B cell (primary cell): ENCODE measurements at regions not wholly inside any gene's neighbourhood (a gene's known extent, or its start where the extent isn't known, plus 50 kb on each side); places are given as distances from the start of the nearest gene placed in this dataset.

Experiments
- ATAC-seq: fragments of 200-7000 bp; cut with Tn5 transposase; one replicate; pipeline ENCODE4 v1.10.0; 2021; ENCODE audit warnings: low read depth, mild to moderate bottlenecking, moderate number of reproducible peaks, moderate library complexity
- CTCF ChIA-PET: fragments of 350-600 bp; sonication (Branson Sonifier 250); formaldehyde crosslinking; loops from one replicate; lab custom pipeline; 2021; ENCODE audit warnings: antibody characterized with exemption, inconsistent platforms; lab: Charles Lee
- POLR2A ChIA-PET: fragments of 350-600 bp; sonication (Branson Sonifier 250); formaldehyde crosslinking; loops from one replicate; lab custom pipeline; 2021; ENCODE audit warnings: antibody characterized with exemption; lab: Charles Lee
- DNase-seq: peaks from one replicate; pipeline ENCODE4 v3.0.0; 2013
- H2AFZ ChIP-seq: 2 replicates; pipeline ENCODE4 v1.6.1; 2012; ENCODE audit warnings: mild to moderate bottlenecking, low read depth, low read length; ENCODE audit not compliant: insufficient read depth, poor library complexity, severe bottlenecking
- H3K27ac ChIP-seq, 2 donors: 1 replicate in 1 of 2; 2 replicates in 1 of 2; pipeline ENCODE4 v1.5.1; 2012 to 2013; ENCODE audit warnings: low read length in 2 of 2, mild to moderate bottlenecking in 2 of 2, moderate library complexity in 1 of 2
- H3K27me3 ChIP-seq, 4 experiments: fragments of 200-600 bp in 1 of 4; sonication (generic) in 1 of 4; replicated peaks in 1 of 4; 1 replicate in 2 of 4; 2 replicates in 2 of 4; pipeline versions ENCODE4 v1.6.1 to v1.7.0; 2013 to 2016; ENCODE audit warnings: low read length in 3 of 4, mild to moderate bottlenecking in 2 of 4, mixed read lengths in 1 of 4, moderate library complexity in 1 of 4; ENCODE audit not compliant: insufficient read depth in 4 of 4, control insufficient read depth in 3 of 4; ENCODE audit errors: control extremely low read depth in 1 of 4
- H3K36me3 ChIP-seq, 2 experiments: replicated peaks in 1 of 2; 1 replicate in 1 of 2; 2 replicates in 1 of 2; pipeline versions ENCODE4 v1.6.1 to v1.7.1; 2013; ENCODE audit warnings: low read length in 1 of 2; ENCODE audit not compliant: insufficient read depth in 2 of 2, control insufficient read depth in 1 of 2; ENCODE audit errors: control extremely low read depth in 1 of 2, extremely low read depth in 1 of 2
- H3K4me1 ChIP-seq, 2 donors: fragments of 200-600 bp in 1 of 2; sonication (generic) in 1 of 2; 1 replicate in 1 of 2; 2 replicates in 1 of 2; pipeline versions ENCODE4 v1.5.1 to v1.6.1; 2013 to 2017; ENCODE audit warnings: low read length in 2 of 2; ENCODE audit not compliant: control insufficient read depth in 2 of 2, insufficient read depth in 2 of 2
- H3K4me2 ChIP-seq: replicated peaks from 2 replicates; pipeline ENCODE3; 2012; ENCODE audit warnings: mild to moderate bottlenecking, low read depth, low read length; ENCODE audit not compliant: poor library complexity, severe bottlenecking
- H3K4me3 ChIP-seq, 5 experiments: fragments of 200-600 bp in 1 of 5; sonication (generic) in 1 of 5; 1 replicate in 3 of 5; 2 replicates in 2 of 5; pipeline versions ENCODE4 v1.5.1 to v1.7.0; 2011 to 2016; ENCODE audit warnings: low read length in 4 of 5, mild to moderate bottlenecking in 4 of 5, low read depth in 2 of 5, control low read depth in 1 of 5, moderate library complexity in 1 of 5; ENCODE audit not compliant: insufficient read depth in 1 of 5; ENCODE audit errors: control extremely low read depth in 1 of 5, extremely low read depth in 1 of 5
- H3K79me2 ChIP-seq: fragments of 200-600 bp; sonication (generic); one replicate; pipeline ENCODE4 v1.6.0; 2016; ENCODE audit warnings: low read length; ENCODE audit not compliant: control insufficient read depth, insufficient read depth
- H3K9ac ChIP-seq: fragments of 200-600 bp; sonication (generic); 2 replicates; pipeline ENCODE4 v1.6.1; 2017; ENCODE audit warnings: mild to moderate bottlenecking, low read length, moderate library complexity
- H3K9me3 ChIP-seq, 3 donors: one replicate each; pipeline versions ENCODE4 v1.6.1 to v1.7.1; 2013; ENCODE audit warnings: low read length in 2 of 3; ENCODE audit not compliant: control insufficient read depth in 2 of 3, insufficient read depth in 1 of 3; ENCODE audit errors: control extremely low read depth in 1 of 3
- H4K20me1 ChIP-seq: 2 replicates; pipeline ENCODE4 v1.6.0; 2012; ENCODE audit warnings: mild to moderate bottlenecking, low read length; ENCODE audit not compliant: insufficient read depth, control insufficient read depth, poor library complexity, severe bottlenecking
- H3K27ac Mint-ChIP-seq: one replicate; pipeline ENCODE4 v1.8.0; 2021; ENCODE audit warnings: mixed read lengths
- H3K27me3 Mint-ChIP-seq: one replicate; pipeline ENCODE4 v1.8.0; 2021; ENCODE audit warnings: mixed read lengths
- H3K4me1 Mint-ChIP-seq: one replicate; pipeline ENCODE4 v1.8.0; 2021; ENCODE audit warnings: mixed read lengths
- H3K4me3 Mint-ChIP-seq: one replicate; pipeline ENCODE4 v1.8.0; 2021; ENCODE audit warnings: mixed read lengths
- H3K9me3 Mint-ChIP-seq: one replicate; pipeline ENCODE4 v1.8.0; 2022; ENCODE audit warnings: mixed read lengths; ENCODE audit not compliant: insufficient read depth
- CTCF ChIP-seq: fragments of 200-600 bp; IDR thresholded peaks from one replicate; pipeline ENCODE4 v1.8.0; 2022; ENCODE audit warnings: antibody characterized with exemption, mild to moderate bottlenecking
- EZH2 ChIP-seq: IDR thresholded peaks from 2 replicates; pipeline ENCODE4 v1.6.1; 2012; ENCODE audit warnings: borderline replicate concordance, low read depth, mild to moderate bottlenecking, moderate library complexity, low read length; ENCODE audit not compliant: insufficient read depth, poor library complexity, severe bottlenecking
- WGBS: methylation state at CpG from one replicate; pipeline ENCODE4 v1.1.5; 2013; ENCODE audit warnings: missing lambda C conversion rate; ENCODE audit not compliant: insufficient coverage; 5-methylcytosine and 5-hydroxymethylcytosine counted together
- intact Hi-C: fragments of 100-400 bp; cut with micrococcal nuclease; formaldehyde crosslinking; loops from one replicate; pipeline ENCODE4 v1.10.0; 2022

GRCh38 chr20:50416269-50417022, 93.7 kb upstream of the PTPN1 start:
- DNase-seq (no peak), ATAC-seq (no peak)
- Histone ChIP-seq H3K9me3 (peaks cover 0 to 15% (median 2%) of the 10 kb centered on the region in 3 donors), H3K27me3 (peaks cover 0 to 4% (median 2%) of the 10 kb centered on the region in 4 experiments), H3K9ac (no peak overlapping the region), H3K79me2 (no peaks in the 10 kb centered on the region), H3K4me3 (no peak overlapping the region), H2AFZ (no peak overlapping the region), H3K4me2 (no peak overlapping the region), H3K36me3 (no peaks in the 10 kb centered on the region), H4K20me1 (no peaks in the 10 kb centered on the region), H3K4me1 (no peaks in the 10 kb centered on the region), H3K27ac (no peak overlapping the region)
- ChIA-PET POLR2A (no interaction called here), CTCF (no interaction called here)
- H3K9me3 Mint-ChIP-seq, result no peaks in the 10 kb centered on the region
- WGBS, result 95% methylated on average over 14 of the region's 14 CpGs
- H3K27me3 Mint-ChIP-seq, result peaks cover 21% of the 10 kb centered on the region
- H3K4me3 Mint-ChIP-seq, result no peak overlapping the region
- no peaks in the 10 kb centered on the region for H3K4me1 Mint-ChIP-seq
- no peak overlapping the region for H3K27ac Mint-ChIP-seq
- intact Hi-C loops, result no loop called here
- no peak for TF ChIP-seq CTCF
- TF ChIP-seq EZH2, result no peak

- CTCF ChIA-PET, result no interaction called here
- Mint-ChIP-seq H3K27me3 (peaks cover 21% of the 10 kb centered on the region), H3K27ac (no peak overlapping the region), H3K9me3 (no peaks in the 10 kb centered on the region), H3K4me3 (no peak overlapping the region), H3K4me1 (no peaks in the 10 kb centered on the region)
- Histone ChIP-seq H3K9ac (no peak overlapping the region), H3K27me3 (peaks cover 0 to 5% (median 3%) of the 10 kb centered on the region in 4 experiments), H3K4me3 (no peak overlapping the region), H3K4me1 (no peaks in the 10 kb centered on the region), H3K27ac (no peak overlapping the region), H2AFZ (no peak overlapping the region), H3K4me2 (no peak overlapping the region), H3K9me3 (peaks cover 0 to 20% (median 4%) of the 10 kb centered on the region in 3 donors), H4K20me1 (no peaks in the 10 kb centered on the region), H3K79me2 (no peaks in the 10 kb centered on the region), H3K36me3 (no peaks in the 10 kb centered on the region)
- TF ChIP-seq CTCF (no peak), EZH2 (no peak)
- WGBS, result 95% methylated on average over 5 of the region's 5 CpGs
- POLR2A ChIA-PET, result no interaction called here
- intact Hi-C loops, result no loop called here
- no peak for ATAC-seq
- no peak for DNase-seq
Observed at GRCh38 chr20:50417023-50417329, 93.2 kb upstream of the PTPN1 start.
